ENCODE measurements at regions not wholly inside any gene's neighbourhood (a gene's known extent, or its start where the extent isn't known, plus 50 kb on each side); places are given as distances from the start of the nearest gene placed in this dataset.
A peak's percentile ranks its signal among the peaks of the same experiment; 100 is the strongest.
"Not testable (repeated sequence)": the region's sequence is repeated elsewhere in the genome, so short reads cannot be mapped to it uniquely, and the experiment has no call there.

GRCh38 chr14:44847526-44848309 is 114.0 kb downstream of the KLHL28 start:
- TF ChIP-seq CTCF (conservative IDR thresholded peaks at IDR 0.05) = no peak
- H3K36me3 Mint-ChIP-seq = no peaks in the 10 kb centered on the region
- H3K27ac Mint-ChIP-seq = no peak overlapping the region
- no peak overlapping the region for H3K4me3 Mint-ChIP-seq
- H3K4me1 Mint-ChIP-seq (ENCODE audit: unreplicated experiment) = no peaks in the 10 kb centered on the region
- no peaks in the 10 kb centered on the region for H3K27me3 Mint-ChIP-seq
- H3K9me3 Mint-ChIP-seq = no peaks in the 10 kb centered on the region
- no peak for DNase-seq (ENCODE audit: extremely low spot score, unreplicated experiment)

GRCh38 chr14:44846232-44846824 is 115.4 kb downstream of the KLHL28 start:
- TF ChIP-seq CTCF (conservative IDR thresholded peaks at IDR 0.05) = peak; percentile 93
- H3K4me1 Mint-ChIP-seq (ENCODE audit: unreplicated experiment) = no peaks in the 10 kb centered on the region
- H3K27me3 Mint-ChIP-seq = no peaks in the 10 kb centered on the region
- H3K9me3 Mint-ChIP-seq = no peaks in the 10 kb centered on the region
- H3K36me3 Mint-ChIP-seq = no peaks in the 10 kb centered on the region
- H3K27ac Mint-ChIP-seq = no peak overlapping the region
- no peak for DNase-seq (ENCODE audit: extremely low spot score, unreplicated experiment)
- no peak overlapping the region for H3K4me3 Mint-ChIP-seq

- not testable (repeated sequence) for DNase-seq (ENCODE audit: extremely low spot score, unreplicated experiment); H3K36me3 Mint-ChIP-seq
Measured at GRCh38 chr14:44835928-44836327, 125.8 kb downstream of the KLHL28 start.

GRCh38 chr14:44833376-44834060 is 128.2 kb downstream of the KLHL28 start:
- Mint-ChIP-seq H3K4me1 (ENCODE audit: unreplicated experiment) (no peaks in the 10 kb centered on the region), H3K4me3 (no peak overlapping the region), H3K27ac (no peak overlapping the region), H3K27me3 (no peaks in the 10 kb centered on the region), H3K36me3 (no peaks in the 10 kb centered on the region), H3K9me3 (no peaks in the 10 kb centered on the region)
- TF ChIP-seq CTCF (conservative IDR thresholded peaks at IDR 0.05) = no peak
- DNase-seq (ENCODE audit: extremely low spot score, unreplicated experiment) = no peak

More at GRCh38 chr14:44835928-44836327, 125.8 kb downstream of the KLHL28 start:
- H3K27me3 Mint-ChIP-seq; H3K9me3 Mint-ChIP-seq; H3K27ac Mint-ChIP-seq; H3K4me3 Mint-ChIP-seq; H3K4me1 Mint-ChIP-seq (ENCODE audit: unreplicated experiment): not testable (repeated sequence)

- H3K27ac Mint-ChIP-seq = no peak overlapping the region
- no peak overlapping the region for H3K4me3 Mint-ChIP-seq
- no peak for DNase-seq (ENCODE audit: extremely low spot score, unreplicated experiment)
- no peak for TF ChIP-seq CTCF (conservative IDR thresholded peaks at IDR 0.05)
- H3K9me3 Mint-ChIP-seq = no peaks in the 10 kb centered on the region
- no peaks in the 10 kb centered on the region for H3K36me3 Mint-ChIP-seq
- no peaks in the 10 kb centered on the region for H3K27me3 Mint-ChIP-seq
- H3K4me1 Mint-ChIP-seq (ENCODE audit: unreplicated experiment) = no peaks in the 10 kb centered on the region
Measured at GRCh38 chr14:44830371-44830770, 131.4 kb downstream of the KLHL28 start.

GRCh38 chr14:44829021-44829420 is 132.7 kb downstream of the KLHL28 start:
- DNase-seq (ENCODE audit: extremely low spot score, unreplicated experiment) = no peak
- Mint-ChIP-seq H3K36me3 (no peaks in the 10 kb centered on the region), H3K27ac (no peak overlapping the region), H3K27me3 (no peaks in the 10 kb centered on the region), H3K4me3 (no peak overlapping the region), H3K9me3 (no peaks in the 10 kb centered on the region), H3K4me1 (ENCODE audit: unreplicated experiment) (no peaks in the 10 kb centered on the region)
- no peak for TF ChIP-seq CTCF (conservative IDR thresholded peaks at IDR 0.05)
